GM19023 (cell line): ENCODE measurements at regions not wholly inside any gene's neighbourhood (a gene's known extent, or its start where the extent isn't known, plus 50 kb on each side); places are given as distances from the start of the nearest gene placed in this dataset.

ENCODE experiments used
- ATAC-seq: cut with Tn5 transposase; IDR thresholded peaks from one replicate; pipeline ENCODE4 v1.9.1; 2021; ENCODE audit warnings: mild to moderate bottlenecking, moderate library complexity; ENCODE audit not compliant: unreplicated experiment

- ATAC-seq = no peak
Measured at GRCh38 chr2:105943977-105944376, 199.3 kb downstream of the NCK2 start.
